HG02610 (cell line): ENCODE measurements at regions not wholly inside any gene's neighbourhood (a gene's known extent, or its start where the extent isn't known, plus 50 kb on each side); places are given as distances from the start of the nearest gene placed in this dataset.
"Not testable (repeated sequence)": the region's sequence is repeated elsewhere in the genome, so short reads cannot be mapped to it uniquely, and the experiment has no call there.

Experiments used
- ATAC-seq: cut with Tn5 transposase; IDR thresholded peaks from one replicate; pipeline ENCODE4 v1.9.1; 2021; ENCODE audit warnings: mild to moderate bottlenecking, moderate library complexity; ENCODE audit not compliant: unreplicated experiment

DNA sequence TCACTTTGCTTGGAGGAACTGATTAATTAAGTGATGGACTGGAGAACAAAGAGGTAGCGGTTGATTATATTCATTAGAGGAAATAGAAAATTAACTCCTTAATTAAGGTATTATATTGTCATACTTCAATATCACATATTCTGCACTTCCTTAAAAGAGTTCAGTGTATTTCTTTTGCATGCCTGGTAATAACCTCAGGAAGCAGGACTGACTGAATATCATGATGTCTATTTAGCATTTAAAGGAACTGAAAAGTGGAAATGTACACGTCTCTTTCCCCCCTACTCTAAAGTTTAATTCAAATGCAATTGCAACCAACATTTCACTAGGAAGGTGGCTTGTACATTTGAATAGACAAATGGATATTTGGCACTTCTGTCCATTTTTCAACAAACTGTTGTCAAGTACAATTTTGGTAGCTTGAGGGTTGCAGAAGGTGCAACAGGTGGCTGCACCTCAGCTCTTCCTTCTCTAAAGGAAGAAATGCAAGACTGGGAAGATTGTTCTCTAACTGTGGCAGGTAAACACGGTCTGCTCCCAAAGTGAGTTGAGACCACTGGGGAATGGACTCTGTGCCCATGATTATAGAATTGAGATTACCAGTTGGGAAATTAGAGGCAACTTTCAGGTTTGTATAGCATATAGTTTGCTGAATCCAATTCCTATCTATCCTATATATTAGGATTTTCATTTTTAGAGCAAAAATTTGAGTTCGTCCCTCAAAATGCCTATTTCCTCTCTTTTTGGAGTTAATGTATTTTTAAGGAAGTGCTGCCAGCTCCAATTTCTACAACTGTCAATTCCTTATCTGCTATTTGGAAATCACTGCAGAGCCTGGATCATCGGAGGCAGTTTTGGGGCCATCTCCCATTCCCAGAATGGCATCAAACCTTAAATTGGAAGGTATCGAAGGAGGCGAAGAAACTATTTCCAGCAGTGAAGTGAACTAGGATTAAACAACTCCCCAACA is 98.9 kb upstream of the TAF11L2 start:
- no peak for ATAC-seq

DNA sequence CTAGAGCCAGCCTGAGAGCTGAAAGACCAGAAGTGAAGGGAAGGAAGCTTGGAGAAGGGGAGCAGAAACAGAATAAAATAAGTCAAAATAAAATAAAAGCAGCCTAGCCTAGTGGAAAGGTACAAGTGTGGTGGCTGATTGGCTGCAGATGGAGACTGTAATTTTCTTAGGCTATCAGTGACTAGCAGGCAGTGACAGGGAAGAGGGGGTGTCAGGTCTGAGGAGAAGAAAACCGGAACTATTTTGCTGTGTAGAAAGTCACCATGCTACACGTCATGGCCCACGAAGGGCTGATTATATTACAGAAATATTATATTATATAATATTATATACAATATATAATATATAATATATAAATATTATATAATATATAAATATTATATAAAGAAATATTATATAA is 98.1 kb upstream of the TAF11L2 start:
- ATAC-seq, result no peak

DNA sequence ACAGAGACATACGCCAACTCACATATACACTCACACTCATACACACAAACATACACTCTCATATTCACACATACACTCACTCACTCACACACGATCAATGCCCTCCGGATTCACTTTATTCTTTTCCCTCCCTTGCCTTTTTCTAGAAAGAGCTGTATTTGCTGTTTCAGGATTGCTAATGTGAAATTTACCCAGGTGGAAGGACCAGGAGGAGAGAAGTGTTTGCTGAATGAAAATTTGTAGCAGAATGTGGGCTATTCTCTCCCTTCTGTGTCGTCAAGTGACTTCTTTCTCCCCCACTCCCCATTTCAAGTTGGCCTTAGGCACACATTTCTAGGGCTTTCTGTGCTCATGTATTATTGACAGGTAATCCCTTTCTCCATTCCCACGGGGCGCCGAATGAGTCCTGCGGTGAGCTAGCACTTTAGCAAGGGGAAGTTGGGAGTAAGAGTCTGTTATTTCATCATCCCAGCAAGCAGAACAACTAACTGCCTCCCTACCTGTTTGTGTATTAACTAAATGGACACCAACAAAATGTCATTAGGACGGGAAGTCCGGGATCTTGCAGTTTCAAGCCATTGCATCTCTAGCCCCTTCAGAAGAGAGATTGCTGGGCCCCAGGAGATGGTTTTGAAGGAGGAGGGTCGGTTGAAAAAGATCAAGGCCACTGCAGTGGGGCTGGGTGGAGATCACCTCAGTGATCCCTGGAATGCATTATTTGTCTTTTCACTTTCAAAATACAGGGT is 97.1 kb upstream of the TAF11L2 start:
- ATAC-seq, result no peak

DNA sequence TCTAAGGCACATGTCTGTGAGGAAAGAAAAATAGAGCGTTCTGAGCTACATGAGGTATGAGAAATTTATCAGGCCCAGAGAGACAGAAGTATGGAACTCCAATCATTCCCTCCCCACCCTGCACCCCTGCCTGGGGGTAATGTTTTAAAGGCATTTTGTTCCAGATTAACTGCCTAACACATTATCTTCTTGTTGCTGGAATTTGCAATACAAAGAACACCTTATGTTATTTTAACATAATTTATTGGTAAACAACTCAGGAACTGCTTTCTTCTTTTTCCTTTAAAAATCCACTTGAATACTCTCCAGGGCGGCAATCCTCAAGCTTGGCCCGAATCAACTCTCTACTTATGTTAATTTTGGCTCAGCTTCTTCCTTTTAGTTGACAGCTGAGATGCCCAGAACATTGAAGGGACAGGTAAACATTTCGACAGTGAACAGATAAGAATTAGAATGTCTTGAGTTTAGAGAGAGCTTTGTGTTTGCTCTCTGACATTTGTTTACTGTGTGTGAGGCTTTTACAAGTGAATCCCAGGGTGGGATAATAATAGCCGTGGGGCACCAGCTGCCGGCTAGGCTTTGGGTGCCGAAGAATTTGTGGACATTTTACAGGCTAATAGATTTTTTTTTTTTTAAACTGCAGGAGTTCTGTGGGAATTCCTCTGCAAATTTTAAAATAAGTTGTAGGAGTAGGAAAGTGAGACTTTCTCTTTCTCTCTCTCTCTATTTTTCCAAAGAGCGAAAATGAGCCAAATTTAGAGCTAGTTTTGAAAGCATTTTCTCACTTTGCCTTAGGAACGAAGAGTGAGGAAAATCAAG is 96.4 kb upstream of the TAF11L2 start:
- ATAC-seq, result no peak

DNA sequence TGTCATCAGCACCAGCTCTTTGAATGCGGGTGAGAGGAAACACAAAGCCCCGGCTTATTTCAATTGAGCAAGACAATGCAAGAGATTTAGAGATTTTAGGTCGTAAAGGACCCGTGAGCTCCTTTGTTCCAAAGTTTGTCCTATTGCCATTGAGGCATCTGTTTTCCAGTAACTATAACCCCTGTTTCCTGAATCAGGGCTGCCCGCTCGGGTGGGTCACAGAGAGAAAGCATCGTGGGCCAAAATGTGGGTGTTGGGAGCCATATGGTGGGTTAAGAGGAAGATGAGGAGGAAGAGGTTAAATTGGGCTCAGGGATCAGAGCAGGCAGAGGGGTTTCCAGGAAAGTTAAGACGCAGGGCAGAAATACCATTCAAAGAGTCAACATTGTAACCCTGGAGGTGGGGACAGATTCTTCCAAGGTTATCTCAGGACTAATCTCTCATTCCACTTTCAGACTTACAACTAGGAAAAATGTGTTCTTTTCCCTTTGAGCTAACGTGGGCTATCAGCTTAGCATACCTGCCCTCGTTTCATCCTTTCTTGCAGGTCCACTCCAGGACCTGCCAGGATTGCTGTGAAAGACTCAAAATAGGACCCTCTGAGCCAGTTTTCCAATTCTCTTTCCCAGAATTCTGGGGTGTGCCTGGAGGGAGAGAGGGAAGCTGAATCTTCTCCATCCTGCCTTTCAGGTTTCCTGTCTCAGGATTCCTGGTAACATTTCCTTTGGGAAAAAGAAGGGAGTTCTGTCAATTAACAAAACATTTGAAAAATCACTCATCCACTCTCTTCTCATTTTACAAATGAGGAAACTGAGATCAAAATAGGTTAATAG is 95.5 kb upstream of the TAF11L2 start:
- no peak for ATAC-seq

DNA sequence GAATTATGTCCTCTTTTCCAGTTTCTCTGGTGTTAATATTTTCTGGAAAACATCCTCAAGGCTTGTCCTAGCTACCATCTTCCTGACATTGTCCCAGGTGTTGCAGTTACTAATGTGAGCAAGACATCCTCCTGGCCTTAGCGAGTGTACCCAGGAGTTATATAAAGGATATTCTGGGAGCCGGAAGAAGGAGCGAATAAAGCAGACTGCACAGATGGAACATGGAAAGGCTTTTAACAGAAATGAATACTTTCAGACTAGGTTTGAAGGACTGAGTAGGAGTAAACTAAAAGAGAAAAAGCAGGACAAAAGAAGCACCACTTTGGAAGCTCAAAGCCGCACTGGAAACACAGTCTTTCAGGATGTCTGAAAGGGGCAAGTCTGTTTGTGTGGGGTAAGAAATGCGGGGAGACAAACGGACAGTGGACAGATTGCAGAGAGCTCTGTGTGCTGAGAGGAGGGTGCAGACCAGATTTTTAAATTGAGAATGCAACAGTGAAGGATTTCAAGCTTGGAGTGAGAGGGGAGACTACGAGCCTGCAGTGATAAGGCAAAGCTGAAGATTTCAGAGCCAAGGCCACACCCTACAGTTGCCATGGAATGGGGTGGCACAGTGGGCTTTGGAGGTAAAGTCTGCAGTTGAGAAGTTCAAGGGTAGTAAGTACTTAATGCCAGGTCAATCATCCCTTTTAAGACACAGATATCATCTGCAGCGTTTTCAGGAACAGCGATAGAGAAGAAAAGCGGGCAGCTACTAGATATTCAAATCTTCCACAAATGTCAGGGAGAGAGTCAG is 94.1 kb upstream of the TAF11L2 start:
- ATAC-seq, result no peak

DNA sequence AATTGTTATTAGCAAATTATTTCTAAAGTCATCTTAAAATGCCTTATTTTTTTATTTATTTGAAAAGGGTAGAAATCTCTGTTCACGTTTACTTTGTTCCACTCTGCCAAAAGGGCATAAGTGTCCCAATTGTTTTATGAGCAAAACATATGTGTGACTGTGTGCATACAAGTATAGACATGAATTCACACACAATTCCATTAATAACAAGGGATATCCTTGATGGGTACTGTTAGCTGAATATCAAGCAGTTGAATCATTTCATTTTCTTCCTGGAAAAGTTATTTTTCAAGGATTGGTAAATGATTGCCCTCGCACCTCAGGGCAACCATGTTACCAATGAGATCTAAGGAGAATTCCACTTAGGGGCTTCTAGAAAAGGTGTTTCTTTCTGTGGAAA is 92.1 kb upstream of the TAF11L2 start:
- ATAC-seq, result no peak

DNA sequence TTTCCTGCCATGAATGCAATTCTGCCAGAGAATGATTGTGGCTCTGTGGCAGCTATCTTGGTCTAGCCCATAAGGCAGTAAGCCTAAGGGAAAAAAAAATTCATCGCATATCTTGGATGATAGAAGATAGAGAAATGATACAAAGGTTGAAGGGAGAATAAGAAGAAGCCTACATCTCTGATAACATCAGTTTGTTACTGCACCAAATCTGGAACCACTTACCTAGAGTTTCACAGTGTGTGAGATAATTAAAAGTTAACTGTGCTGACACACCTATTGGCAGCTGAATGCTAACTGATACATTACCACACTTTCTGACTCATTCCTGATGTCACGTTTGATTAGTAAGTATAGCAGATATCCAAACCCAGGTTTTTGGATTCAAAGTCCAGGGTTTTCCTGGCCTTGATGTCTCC is 91.6 kb upstream of the TAF11L2 start:
- no peak for ATAC-seq

DNA sequence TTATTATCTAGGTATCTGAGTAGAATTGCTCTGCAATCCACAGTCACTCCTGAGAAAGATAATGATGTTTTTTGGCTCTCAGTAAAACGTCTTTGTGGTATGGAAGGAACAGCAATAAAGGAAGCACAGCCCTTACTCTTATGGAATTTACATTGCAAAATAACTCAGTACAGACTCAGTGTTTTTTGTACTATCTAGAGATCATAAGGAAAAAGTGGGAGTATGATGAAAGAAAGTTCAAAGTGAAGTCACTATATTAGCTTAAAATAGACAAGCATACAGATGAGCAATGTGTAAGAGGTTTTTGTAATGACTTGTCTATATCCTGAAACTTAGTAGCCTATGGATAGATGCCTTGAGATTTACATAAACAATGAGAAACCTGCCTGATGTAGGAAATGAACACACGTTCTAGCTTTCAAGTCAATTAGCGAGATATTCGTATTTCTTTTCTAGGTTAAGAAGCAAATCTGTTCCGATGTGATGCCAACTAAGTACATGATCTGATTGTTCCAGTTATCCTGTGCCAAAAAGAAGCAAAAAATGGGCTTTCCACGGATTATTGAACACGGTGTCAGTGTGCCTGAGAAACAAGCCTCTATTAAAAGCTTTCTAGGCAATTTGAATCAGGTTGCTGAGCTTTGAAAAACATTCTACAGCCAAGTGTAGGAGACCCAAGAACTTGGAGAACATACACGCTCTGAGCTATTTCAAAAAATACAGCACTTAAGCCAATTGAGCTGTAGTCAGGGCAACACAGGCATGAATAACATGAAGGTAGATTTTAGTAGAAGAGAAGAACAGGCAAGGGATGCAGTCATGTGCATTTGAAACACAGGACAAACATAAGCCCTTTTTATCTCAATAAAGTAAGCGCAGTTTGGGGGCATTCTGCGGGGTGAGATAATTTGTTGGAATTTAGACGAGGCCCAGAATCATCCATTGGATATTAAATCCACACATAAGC is 86.3 kb upstream of the TAF11L2 start:
- ATAC-seq, result no peak

DNA sequence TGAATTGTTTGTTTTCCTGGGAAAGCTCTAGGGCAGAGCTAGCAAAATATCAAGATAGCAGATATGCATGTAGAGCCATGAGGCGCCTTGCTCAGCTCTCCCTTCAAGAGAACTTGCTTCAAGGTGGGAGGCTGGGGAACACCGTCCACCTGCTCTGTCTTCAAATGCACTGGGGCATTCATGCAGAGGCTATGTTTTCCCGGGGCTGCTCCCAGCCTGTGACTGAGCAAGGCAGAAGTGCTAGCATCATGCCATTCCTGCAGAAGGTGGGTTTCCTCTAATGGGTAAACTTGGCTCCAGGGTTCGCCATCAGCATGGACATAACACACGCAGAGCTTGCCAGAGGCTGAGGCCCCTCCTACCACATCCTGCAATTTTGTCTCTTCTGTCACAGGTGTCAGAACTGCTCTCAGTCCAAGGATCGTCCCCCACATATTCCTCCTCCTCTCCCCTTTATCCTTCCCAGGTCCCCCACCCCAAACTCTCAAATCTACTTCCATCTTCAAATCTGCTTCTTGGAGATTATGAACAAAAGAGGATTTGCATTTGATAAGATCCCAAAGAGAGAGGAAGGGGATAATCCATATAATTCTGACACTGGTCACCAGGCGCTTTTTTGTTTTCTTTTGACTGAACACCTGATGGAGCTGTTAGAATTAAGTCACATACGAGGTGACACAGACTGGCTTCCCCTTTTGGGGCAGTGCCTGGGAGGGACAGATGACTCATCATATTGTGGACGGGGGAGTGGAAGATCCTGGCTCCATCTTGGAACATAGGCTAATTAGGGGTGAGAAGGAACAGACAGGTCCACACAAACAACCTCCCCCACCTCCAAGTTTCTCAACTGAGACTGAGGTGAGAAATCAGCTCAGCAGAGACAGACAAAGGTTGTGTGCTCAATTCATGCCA is 85.0 kb upstream of the TAF11L2 start:
- no peak for ATAC-seq

DNA sequence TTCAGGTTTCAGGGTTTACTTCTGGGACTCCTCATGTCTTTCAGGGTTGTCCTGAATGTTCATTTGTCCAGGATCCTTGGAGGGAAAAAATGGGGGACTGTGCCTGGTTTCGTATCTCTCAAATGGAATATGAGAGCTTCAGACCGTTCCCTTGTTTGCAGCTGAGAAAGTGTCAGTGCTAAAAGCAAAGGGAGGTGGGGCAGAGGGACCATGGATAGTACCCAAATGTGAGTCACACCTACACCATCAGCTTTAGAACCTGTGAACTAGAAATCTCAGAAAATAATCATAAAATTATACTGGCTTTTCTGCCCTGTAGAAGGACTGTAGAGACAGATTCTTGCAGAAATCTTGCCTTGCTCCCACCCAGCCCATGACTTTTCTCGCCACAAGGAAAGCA is 84.3 kb upstream of the TAF11L2 start:
- no peak for ATAC-seq

DNA sequence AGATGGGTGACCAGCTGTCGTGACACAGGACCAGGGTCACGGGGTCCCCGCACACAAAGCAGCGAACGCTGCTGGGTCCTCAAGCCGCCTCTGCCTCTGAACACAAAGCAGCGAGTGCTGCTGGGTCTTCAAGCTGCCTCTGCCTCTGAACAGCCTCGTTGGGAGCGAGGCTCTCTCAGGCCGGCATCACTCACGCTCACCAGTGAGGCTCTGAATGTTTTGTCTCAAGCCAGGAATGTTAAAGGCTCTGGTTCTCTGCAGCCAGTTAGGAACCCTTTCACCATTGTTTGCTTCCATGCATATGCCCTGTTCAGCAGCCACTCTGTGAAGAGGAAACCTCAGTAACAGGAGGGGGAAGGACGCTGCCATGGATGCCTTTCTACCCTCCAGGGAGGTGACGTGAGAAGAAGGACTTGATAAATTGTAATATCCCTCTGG is 82.7 kb upstream of the TAF11L2 start:
- ATAC-seq, result no peak

DNA sequence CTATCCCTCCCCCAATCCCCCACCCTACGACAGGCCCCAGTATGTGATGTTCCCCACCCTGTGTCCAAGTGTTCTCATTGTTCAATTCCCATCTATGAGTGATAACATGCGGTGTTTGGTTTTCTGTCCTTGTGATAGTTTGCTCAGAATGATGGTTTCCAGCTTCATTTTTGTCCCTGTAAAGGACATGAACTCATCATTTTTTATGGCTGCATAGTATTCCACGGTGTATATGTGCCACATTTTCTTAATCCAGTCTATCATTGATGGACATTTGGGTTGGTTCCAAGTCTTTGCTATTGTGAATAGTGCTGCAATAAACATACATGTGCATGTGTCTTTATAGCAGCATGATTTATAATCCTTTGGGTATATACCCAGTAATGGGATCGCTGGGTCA is 81.7 kb upstream of the TAF11L2 start:
- not testable (repeated sequence) for ATAC-seq

DNA sequence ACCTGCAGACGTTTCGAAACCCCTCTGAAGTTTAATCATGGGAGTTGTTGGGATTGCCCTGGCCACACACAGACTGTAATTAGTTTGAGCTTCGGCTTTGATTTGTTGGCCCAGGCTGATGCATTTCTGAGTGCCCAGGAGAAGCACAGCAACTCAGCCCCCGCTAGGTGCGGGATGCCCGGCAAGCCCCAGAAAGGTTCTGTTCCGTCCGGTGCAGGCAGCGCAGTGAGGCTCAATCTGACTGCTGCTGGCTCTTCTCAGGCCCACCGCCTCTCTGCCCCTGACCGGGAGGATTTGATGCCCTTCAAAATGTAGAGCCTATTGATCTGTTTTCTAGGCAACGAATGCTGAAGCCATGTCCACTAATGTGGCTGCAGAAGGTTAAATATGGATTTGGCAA is 73.4 kb upstream of the TAF11L2 start:
- ATAC-seq, result no peak

DNA sequence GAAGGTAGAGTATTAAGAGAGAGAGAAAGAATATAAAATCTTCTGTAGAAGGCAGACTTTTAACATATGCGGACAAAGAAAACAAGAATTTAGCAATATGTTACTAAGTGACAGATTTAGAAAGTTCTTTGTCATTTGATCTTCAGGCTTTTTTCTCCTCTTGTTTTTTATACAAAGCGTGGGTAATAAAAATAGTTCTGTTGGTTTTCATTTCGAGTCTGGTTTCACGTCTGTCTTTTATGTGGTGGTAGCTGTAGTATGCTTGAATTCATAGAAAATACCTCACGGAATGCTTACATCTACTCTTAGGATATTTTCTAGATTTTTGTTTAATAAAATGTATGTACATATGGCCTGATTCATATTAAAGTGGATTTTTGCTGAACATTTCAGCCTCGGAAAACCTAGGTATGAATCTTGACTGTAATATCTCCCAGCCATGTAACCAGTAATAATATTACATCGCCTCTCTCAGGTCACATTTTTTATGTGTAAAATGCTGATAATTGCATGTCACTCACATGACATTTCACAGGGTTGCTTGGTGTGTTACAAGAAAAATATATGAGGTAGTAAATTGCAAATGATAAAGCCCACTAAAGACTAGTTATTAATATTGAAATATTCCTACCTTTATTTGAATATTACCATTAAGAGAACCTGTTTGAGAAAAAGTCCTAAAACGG is 72.5 kb upstream of the TAF11L2 start:
- ATAC-seq, result peak; percentile 75

DNA sequence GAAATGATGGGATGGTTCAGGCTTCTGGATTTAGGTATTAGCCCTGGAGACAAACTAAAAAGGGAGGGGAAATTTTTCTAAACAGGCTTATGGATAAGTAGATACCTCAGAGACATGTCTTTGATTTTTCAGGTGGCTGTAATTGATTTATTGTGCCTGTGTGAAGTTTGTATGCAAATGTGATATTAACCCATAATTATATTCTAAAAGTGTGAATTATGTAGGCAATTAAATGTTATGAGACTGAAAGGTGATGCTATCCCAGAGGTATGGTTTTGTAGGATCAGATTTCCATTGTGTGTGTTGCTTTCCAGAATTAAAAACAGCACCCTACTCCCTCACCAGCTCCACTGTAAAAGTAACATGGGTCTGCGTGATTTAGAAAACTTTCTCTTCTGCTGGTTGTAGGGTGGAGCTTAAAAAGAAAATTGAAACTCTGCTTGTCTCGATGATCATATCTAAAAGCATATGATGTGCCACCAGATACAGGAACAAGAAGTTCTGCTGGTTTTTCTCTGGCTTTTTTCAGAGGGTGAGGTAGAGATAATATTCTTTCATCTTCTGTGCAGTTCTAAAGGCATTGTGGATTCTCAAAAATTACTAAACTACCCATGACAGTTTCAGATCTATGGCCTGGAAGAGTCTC is 71.8 kb upstream of the TAF11L2 start:
- peak; percentile 83 for ATAC-seq
